PFSK-1 (cell line): ENCODE measurements at regions not wholly inside any gene's neighbourhood (a gene's known extent, or its start where the extent isn't known, plus 50 kb on each side); places are given as distances from the start of the nearest gene placed in this dataset.

Source experiments
- FOXP2 ChIP-seq: optimal IDR thresholded peaks from 2 replicates; pipeline ENCODE3; 2011; ENCODE audit warnings: borderline replicate concordance, control low read depth, inconsistent platforms; ENCODE audit not compliant: insufficient read depth; ENCODE audit errors: extremely low read length, extremely low read depth
- POLR2AphosphoS5 ChIP-seq: IDR thresholded peaks from 2 replicates; pipeline ENCODE4 v1.6.1; 2012; ENCODE audit warnings: low read depth, mild to moderate bottlenecking, control low read depth, low read length, moderate library complexity
- SIN3A ChIP-seq: IDR thresholded peaks from 2 replicates; pipeline ENCODE4 v1.6.1; 2012; ENCODE audit warnings: mild to moderate bottlenecking, low read length, moderate library complexity, borderline replicate concordance; ENCODE audit not compliant: insufficient read depth
- TAF1 ChIP-seq: IDR thresholded peaks from 2 replicates; pipeline ENCODE4 v1.6.1; 2012; ENCODE audit warnings: low read length, control low read depth, borderline replicate concordance; ENCODE audit not compliant: insufficient read depth
- TF ChIP-seq, protein P1 (sequence below), 2 experiments: IDR thresholded peaks; 2 replicates each; pipeline versions ENCODE4 v1.6.1 to v1.8.0; 2011 to 2012; ENCODE audit warnings: low read depth in 2 of 2, low read length in 2 of 2, control low read depth in 1 of 2, inconsistent platforms in 1 of 2, mild to moderate bottlenecking in 1 of 2, moderate library complexity in 1 of 2; ENCODE audit not compliant: insufficient read depth in 1 of 2

DNA sequence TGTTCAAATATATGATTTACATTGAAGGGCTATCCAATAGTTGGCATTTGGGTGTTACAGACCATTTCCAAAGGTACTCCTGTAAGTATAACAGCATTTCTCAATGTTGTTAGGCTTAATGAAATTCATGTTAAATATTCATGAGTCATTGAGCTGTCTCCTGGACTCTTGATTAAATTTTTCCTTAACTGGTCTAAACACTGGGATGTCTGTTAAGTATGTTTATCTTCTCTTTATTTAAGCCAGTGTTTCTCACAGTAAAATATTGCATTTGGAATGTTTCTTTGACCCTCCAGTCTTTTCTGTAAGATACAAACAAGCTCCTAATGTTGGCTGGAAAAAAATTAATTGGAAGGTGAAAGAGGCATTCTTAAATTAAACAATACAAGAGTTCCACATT, 402.5 kb upstream of the HTR2A start:
- TF ChIP-seq SIN3A (no peak), POLR2AphosphoS5 (no peak), TAF1 (no peak), FOXP2 (no peak)
- TF ChIP-seq, protein P1, sequence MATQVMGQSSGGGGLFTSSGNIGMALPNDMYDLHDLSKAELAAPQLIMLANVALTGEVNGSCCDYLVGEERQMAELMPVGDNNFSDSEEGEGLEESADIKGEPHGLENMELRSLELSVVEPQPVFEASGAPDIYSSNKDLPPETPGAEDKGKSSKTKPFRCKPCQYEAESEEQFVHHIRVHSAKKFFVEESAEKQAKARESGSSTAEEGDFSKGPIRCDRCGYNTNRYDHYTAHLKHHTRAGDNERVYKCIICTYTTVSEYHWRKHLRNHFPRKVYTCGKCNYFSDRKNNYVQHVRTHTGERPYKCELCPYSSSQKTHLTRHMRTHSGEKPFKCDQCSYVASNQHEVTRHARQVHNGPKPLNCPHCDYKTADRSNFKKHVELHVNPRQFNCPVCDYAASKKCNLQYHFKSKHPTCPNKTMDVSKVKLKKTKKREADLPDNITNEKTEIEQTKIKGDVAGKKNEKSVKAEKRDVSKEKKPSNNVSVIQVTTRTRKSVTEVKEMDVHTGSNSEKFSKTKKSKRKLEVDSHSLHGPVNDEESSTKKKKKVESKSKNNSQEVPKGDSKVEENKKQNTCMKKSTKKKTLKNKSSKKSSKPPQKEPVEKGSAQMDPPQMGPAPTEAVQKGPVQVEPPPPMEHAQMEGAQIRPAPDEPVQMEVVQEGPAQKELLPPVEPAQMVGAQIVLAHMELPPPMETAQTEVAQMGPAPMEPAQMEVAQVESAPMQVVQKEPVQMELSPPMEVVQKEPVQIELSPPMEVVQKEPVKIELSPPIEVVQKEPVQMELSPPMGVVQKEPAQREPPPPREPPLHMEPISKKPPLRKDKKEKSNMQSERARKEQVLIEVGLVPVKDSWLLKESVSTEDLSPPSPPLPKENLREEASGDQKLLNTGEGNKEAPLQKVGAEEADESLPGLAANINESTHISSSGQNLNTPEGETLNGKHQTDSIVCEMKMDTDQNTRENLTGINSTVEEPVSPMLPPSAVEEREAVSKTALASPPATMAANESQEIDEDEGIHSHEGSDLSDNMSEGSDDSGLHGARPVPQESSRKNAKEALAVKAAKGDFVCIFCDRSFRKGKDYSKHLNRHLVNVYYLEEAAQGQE (IDR thresholded peaks at IDR 0.05; ENCODE audit: insufficient read depth in 1 of 2, low read depth in 2 of 2, low read length in 2 of 2): no peak

DNA sequence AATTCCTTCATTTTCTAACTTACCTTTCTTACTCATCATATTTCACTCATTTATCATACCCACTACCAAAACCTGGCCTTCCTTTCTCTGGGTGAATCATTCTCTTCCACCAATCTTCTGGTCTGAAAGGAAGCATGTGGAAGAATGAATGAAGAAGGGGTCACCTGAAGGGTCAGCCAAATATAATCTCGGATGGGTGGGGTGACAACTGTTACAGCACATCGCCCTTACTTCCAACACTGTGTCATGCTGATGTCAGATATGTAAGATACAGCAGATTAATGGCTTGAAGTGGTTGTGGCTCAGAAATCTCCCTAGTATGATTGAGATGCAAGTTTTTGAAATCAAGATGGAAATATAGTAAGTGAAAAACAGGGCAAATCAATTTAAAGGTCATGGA, 401.7 kb upstream of the HTR2A start:
- TF ChIP-seq POLR2AphosphoS5 (no peak), FOXP2 (no peak), TAF1 (no peak), SIN3A (no peak)
- TF ChIP-seq, protein P1 (IDR thresholded peaks at IDR 0.05; ENCODE audit: insufficient read depth in 1 of 2, low read depth in 2 of 2, low read length in 2 of 2): no peak

DNA sequence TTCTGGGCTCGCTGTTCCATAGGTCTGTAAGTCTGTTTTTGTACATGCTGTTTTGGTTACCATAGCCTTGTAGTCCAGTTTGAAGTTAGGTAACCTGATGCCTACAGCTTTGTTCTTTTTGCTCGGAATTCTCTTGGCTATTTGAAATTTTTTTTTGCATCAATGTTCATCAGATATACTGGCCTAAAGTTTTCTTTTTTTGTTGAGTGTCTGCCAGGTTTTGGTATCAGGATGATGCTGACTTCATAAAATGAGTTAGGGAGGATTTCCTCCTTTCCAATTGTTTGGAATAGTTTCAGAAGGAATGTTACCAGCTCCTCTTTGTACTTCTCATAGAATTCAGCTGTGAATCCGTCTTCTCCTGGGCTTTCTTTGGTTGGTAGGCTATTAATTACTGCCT, 397.8 kb upstream of the HTR2A start:
- no peak for TF ChIP-seq POLR2AphosphoS5
- no peak for TF ChIP-seq TAF1
- TF ChIP-seq, protein P1 (IDR thresholded peaks at IDR 0.05; ENCODE audit: insufficient read depth in 1 of 2, low read depth in 2 of 2, low read length in 2 of 2): no peak

DNA sequence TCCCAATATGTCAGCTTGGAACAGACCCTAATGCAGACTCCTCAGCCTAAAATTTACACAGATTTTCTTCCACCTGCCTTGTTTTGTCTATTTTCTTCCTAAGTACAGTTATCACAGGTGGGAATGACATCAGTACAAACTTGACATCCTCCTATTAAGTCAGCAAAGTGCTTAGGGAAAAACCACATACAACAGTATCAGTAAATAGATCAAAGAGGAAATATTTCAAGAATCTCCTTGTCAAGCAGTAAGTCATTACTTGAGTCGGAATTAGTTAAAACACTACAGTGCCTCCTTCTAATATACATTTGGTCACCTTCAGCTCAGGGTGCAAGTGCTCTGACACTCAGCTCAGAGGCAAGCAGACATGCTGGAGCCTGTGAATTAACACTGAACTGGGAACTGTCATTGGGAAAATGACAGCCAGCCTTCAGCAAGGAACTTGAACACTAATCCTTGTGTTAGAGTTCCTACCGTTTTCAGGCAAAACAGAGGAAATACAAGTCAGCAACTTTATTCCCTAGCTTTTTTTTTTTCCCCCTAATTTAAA, 394.3 kb upstream of the HTR2A start:
- TF ChIP-seq SIN3A: no peak
- TF ChIP-seq, protein P1 (IDR thresholded peaks at IDR 0.05; ENCODE audit: insufficient read depth in 1 of 2, low read depth in 2 of 2, low read length in 2 of 2): no peak
- no peak for TF ChIP-seq POLR2AphosphoS5
- TF ChIP-seq TAF1: no peak
- TF ChIP-seq FOXP2: no peak

DNA sequence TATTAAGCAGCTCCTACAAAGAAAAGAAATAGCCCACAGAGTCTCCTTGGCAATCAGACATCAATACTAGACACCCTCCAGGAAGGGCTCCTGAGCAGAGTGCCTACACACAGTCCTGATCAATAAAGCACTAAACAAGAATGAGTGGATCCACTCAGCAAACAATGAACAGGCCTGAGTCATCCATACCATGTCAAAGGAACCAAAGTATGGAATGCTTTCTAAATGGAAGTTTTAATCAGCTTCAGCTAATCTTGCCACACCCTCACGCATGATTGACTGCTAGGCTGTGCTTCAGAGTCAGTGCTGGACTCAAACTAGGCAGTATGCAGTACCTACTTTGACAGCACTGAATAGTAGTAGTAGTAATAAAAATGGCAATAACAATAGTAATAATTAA, 392.7 kb upstream of the HTR2A start:
- TF ChIP-seq FOXP2 (no peak), POLR2AphosphoS5 (no peak)
- TF ChIP-seq, protein P1 (IDR thresholded peaks at IDR 0.05; ENCODE audit: insufficient read depth in 1 of 2, low read depth in 2 of 2, low read length in 2 of 2): no peak
